Parathyroid adenoma (tissue), 2 donors: ENCODE measurements at regions not wholly inside any gene's neighbourhood (a gene's known extent, or its start where the extent isn't known, plus 50 kb on each side); places are given as distances from the start of the nearest gene placed in this dataset.
A peak's percentile ranks its signal among the peaks of the same experiment; 100 is the strongest.

ENCODE experiments used
- H2AFZ ChIP-seq: fragments of 300-600 bp; sonication (generic); one replicate; pipeline ENCODE4 v1.7.0; 2017; ENCODE audit warnings: antibody characterized with exemption, mild to moderate bottlenecking
- H3K27ac ChIP-seq: fragments of 300-600 bp; sonication (generic); one replicate; pipeline ENCODE4 v1.7.0; 2017
- H3K27me3 ChIP-seq: fragments of 300-600 bp; sonication (generic); one replicate; pipeline ENCODE4 v1.7.0; 2017; ENCODE audit warnings: low read length; ENCODE audit not compliant: control insufficient read depth, insufficient read depth
- H3K36me3 ChIP-seq: fragments of 300-600 bp; sonication (generic); one replicate; pipeline ENCODE4 v1.7.0; 2017; ENCODE audit warnings: low read length; ENCODE audit not compliant: control insufficient read depth, insufficient read depth
- H3K4me1 ChIP-seq: fragments of 300-600 bp; sonication (generic); one replicate; pipeline ENCODE4 v1.7.0; 2017; ENCODE audit warnings: control low read depth
- H3K4me2 ChIP-seq: fragments of 300-600 bp; sonication (generic); one replicate; pipeline ENCODE4 v1.7.0; 2017; ENCODE audit warnings: low read length
- H3K4me3 ChIP-seq: fragments of 300-600 bp; sonication (generic); one replicate; pipeline ENCODE4 v1.7.0; 2017; ENCODE audit warnings: low read depth, low read length
- H3K79me2 ChIP-seq: fragments of 300-600 bp; sonication (generic); one replicate; pipeline ENCODE4 v1.7.0; 2017; ENCODE audit warnings: control low read depth
- H3K9ac ChIP-seq: fragments of 300-600 bp; sonication (generic); one replicate; pipeline ENCODE4 v1.7.0; 2017; ENCODE audit warnings: mild to moderate bottlenecking
- H3K9me3 ChIP-seq: fragments of 300-600 bp; sonication (generic); one replicate; pipeline ENCODE4 v1.7.0; 2017; ENCODE audit warnings: low read length; ENCODE audit not compliant: control insufficient read depth
- CTCF ChIP-seq: fragments of 300-600 bp; sonication (generic); IDR thresholded peaks from one replicate; pipeline ENCODE4 v1.7.0; 2017; ENCODE audit warnings: antibody characterized with exemption, mild to moderate bottlenecking
- donor health status: primary hyperparathyroidism.

GRCh38 chr7:128152721-128153120 lies 88.4 kb upstream of the LEP start:
- Histone ChIP-seq H3K4me2 (no peak overlapping the region), H3K27ac (no peak overlapping the region), H3K27me3 (no peaks in the 10 kb centered on the region), H3K9me3 (no peaks in the 10 kb centered on the region), H3K4me3 (no peak overlapping the region), H3K4me1 (peaks cover 4% of the 10 kb centered on the region), H3K36me3 (no peaks in the 10 kb centered on the region), H2AFZ (no peak overlapping the region), H3K79me2 (no peaks in the 10 kb centered on the region), H3K9ac (no peak overlapping the region)
- TF ChIP-seq CTCF = no peak

- Histone ChIP-seq H3K36me3 (no peaks in the 10 kb centered on the region), H3K4me3 (no peak overlapping the region), H3K27me3 (no peaks in the 10 kb centered on the region), H3K79me2 (no peaks in the 10 kb centered on the region), H3K4me2 (no peak overlapping the region), H3K9ac (no peak overlapping the region), H3K9me3 (no peaks in the 10 kb centered on the region), H3K4me1 (peaks cover 4% of the 10 kb centered on the region), H3K27ac (no peak overlapping the region), H2AFZ (no peak overlapping the region)
- TF ChIP-seq CTCF = no peak
Measured at GRCh38 chr7:128153436-128153835, 87.6 kb upstream of the LEP start.

DNA sequence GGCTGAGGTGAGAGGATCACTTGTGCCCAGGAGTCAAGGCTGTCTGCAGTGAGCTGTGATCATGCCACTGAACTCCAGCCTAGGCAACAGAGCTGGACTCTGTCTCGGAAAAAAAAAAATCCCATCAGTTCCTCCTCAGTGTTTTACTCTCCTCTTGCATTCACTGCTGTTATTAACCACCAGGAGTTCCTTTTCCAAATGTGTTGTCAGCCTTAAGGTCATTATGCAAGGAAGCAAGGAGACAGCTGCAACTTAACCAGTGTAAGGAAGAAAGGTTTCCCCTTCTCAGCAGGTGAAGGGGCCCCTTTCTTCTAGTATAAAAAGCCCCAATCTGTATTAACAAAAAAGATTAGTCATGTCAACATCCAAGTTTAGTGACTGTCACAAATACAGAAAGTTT lies 86.6 kb upstream of the LEP start:
- H3K9me3 ChIP-seq = no peaks in the 10 kb centered on the region
- H3K4me2 ChIP-seq = no peak overlapping the region
- no peaks in the 10 kb centered on the region for H3K36me3 ChIP-seq
- no peak overlapping the region for H3K4me3 ChIP-seq
- H3K27me3 ChIP-seq = no peaks in the 10 kb centered on the region
- H3K27ac ChIP-seq = no peak overlapping the region
- H3K79me2 ChIP-seq = no peaks in the 10 kb centered on the region
- no peak overlapping the region for H3K9ac ChIP-seq
- H3K4me1 ChIP-seq = peaks cover 4% of the 10 kb centered on the region
- H2AFZ ChIP-seq = peak overlapping the region; percentile 41
- TF ChIP-seq CTCF = no peak

DNA sequence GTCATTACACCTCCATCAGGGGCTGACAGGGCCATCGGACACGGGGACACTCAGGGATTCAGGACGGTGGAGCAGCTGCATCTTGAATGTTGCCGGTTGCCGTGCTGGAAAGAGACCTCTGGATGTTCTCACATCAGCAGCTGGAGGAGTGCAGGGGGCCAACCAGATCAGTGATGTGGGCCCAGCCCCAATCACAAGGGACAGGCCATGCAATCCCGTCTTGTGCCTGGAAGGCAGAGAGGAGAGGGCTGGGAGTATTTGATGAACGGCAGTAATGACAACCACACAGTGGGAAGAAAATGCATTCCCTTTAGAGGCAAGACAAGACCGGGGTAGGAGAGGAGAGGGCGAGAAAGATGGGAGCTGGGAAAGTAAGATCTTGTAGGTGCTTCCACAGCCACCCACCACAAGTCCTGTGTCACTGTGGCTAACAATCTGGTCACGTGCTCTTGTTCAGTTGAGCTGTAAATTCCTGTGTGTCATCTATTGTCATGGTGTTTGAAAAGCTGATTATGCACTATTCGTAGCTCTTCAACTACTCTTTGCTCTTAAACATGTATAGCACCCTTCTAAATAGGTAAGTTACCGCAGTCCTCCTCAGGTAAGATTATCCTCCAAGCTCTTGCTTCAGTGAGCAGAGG lies 85.9 kb upstream of the LEP start:
- Histone ChIP-seq H3K9ac (no peak overlapping the region), H3K9me3 (no peaks in the 10 kb centered on the region), H3K79me2 (no peaks in the 10 kb centered on the region), H3K4me3 (no peak overlapping the region), H3K36me3 (no peaks in the 10 kb centered on the region), H2AFZ (peak overlapping the region; percentile 41), H3K4me2 (no peak overlapping the region), H3K27ac (no peak overlapping the region), H3K27me3 (no peaks in the 10 kb centered on the region), H3K4me1 (peaks cover 4% of the 10 kb centered on the region)
- TF ChIP-seq CTCF = no peak

- Histone ChIP-seq H2AFZ (no peak overlapping the region), H3K4me2 (no peak overlapping the region), H3K27me3 (no peaks in the 10 kb centered on the region), H3K79me2 (no peaks in the 10 kb centered on the region), H3K9me3 (no peaks in the 10 kb centered on the region), H3K9ac (no peak overlapping the region), H3K4me3 (no peak overlapping the region), H3K4me1 (peaks cover 4% of the 10 kb centered on the region), H3K27ac (no peak overlapping the region), H3K36me3 (no peaks in the 10 kb centered on the region)
- no peak for TF ChIP-seq CTCF
Measured at GRCh38 chr7:128157906-128158305, 83.2 kb upstream of the LEP start.
